Lower lobe of right lung (tissue), 2 donors: ENCODE measurements at regions not wholly inside any gene's neighbourhood (a gene's known extent, or its start where the extent isn't known, plus 50 kb on each side); places are given as distances from the start of the nearest gene placed in this dataset.

Experiments
- ATAC-seq, 2 donors: fragments of 200-7000 bp; cut with Tn5 transposase; one replicate each; pipeline ENCODE4 v1.9.1; 2020 to 2022; ENCODE audit warnings: mild to moderate bottlenecking in 2 of 2, moderate library complexity in 2 of 2
- DNase-seq: peaks from one replicate; pipeline ENCODE4 v3.0.0-alpha.2; 2020
- H3K27ac ChIP-seq: fragments of 200-600 bp; one replicate; pipeline ENCODE4 v1.8.0; 2022
- H3K27me3 ChIP-seq: fragments of 200-600 bp; one replicate; pipeline ENCODE4 v1.8.0; 2022; ENCODE audit warnings: low read depth
- H3K36me3 ChIP-seq: fragments of 200-600 bp; one replicate; pipeline ENCODE4 v1.8.0; 2022; ENCODE audit warnings: mild to moderate bottlenecking
- H3K4me1 ChIP-seq: fragments of 200-600 bp; one replicate; pipeline ENCODE4 v1.8.0; 2022
- H3K4me3 ChIP-seq: fragments of 200-600 bp; one replicate; pipeline ENCODE4 v1.8.0; 2022; ENCODE audit warnings: mild to moderate bottlenecking
- H3K9me3 ChIP-seq: fragments of 200-600 bp; one replicate; pipeline ENCODE4 v1.8.0; 2022
- CTCF ChIP-seq: fragments of 200-600 bp; IDR thresholded peaks from one replicate; pipeline ENCODE4 v1.8.0; 2022; ENCODE audit warnings: antibody characterized with exemption, mild to moderate bottlenecking
- intact Hi-C: fragments of 100-400 bp; cut with DNase I; formaldehyde crosslinking; loops from one replicate; pipeline ENCODE4 v1.11.0; 2022
- donor health status: DM: no; HTN: yes; CAD: no; lungs with severe emphysema.

GRCh38 chr6:106736502-106736901, 107.1 kb downstream of the QRSL1 start:
- H3K27ac ChIP-seq: no peak overlapping the region
- H3K4me1 ChIP-seq: no peaks in the 10 kb centered on the region
- no peaks in the 10 kb centered on the region for H3K36me3 ChIP-seq
- TF ChIP-seq CTCF: no peak
- ATAC-seq (no peak), DNase-seq (no peak)
- H3K27me3 ChIP-seq: no peaks in the 10 kb centered on the region
- intact Hi-C loops: no loop called here
- no peak overlapping the region for H3K4me3 ChIP-seq
- H3K9me3 ChIP-seq: peaks cover 6% of the 10 kb centered on the region

- no peak for ATAC-seq
- Histone ChIP-seq H3K36me3 (no peaks in the 10 kb centered on the region), H3K9me3 (peaks cover 6% of the 10 kb centered on the region), H3K4me1 (no peaks in the 10 kb centered on the region), H3K27ac (no peak overlapping the region), H3K27me3 (no peaks in the 10 kb centered on the region), H3K4me3 (no peak overlapping the region)
- intact Hi-C loops: no loop called here
- no peak for DNase-seq
- no peak for TF ChIP-seq CTCF
These were observed 106.5 kb downstream of the QRSL1 start for GRCh38 chr6:106735828-106736227.

- Histone ChIP-seq H3K27ac (no peak overlapping the region), H3K4me3 (no peak overlapping the region), H3K27me3 (no peaks in the 10 kb centered on the region), H3K4me1 (no peaks in the 10 kb centered on the region), H3K9me3 (peaks cover 6% of the 10 kb centered on the region), H3K36me3 (no peaks in the 10 kb centered on the region)
- ATAC-seq: no peak
- intact Hi-C loops: no loop called here
- TF ChIP-seq CTCF: no peak
- no peak for DNase-seq
These were observed 105.8 kb downstream of the QRSL1 start for GRCh38 chr6:106735136-106735633.

- peaks cover 6% of the 10 kb centered on the region for H3K9me3 ChIP-seq
- no peaks in the 10 kb centered on the region for H3K4me1 ChIP-seq
- no peaks in the 10 kb centered on the region for H3K36me3 ChIP-seq
- no peaks in the 10 kb centered on the region for H3K27me3 ChIP-seq
- no peak overlapping the region for H3K27ac ChIP-seq
- no peak for ATAC-seq
- intact Hi-C loops: no loop called here
- no peak for DNase-seq
- no peak for TF ChIP-seq CTCF
- H3K4me3 ChIP-seq: no peak overlapping the region
These were observed 104.0 kb downstream of the QRSL1 start for GRCh38 chr6:106733386-106733785.

- ATAC-seq (no peak), DNase-seq (no peak)
- no peak for TF ChIP-seq CTCF
- H3K27ac ChIP-seq: no peak overlapping the region
- H3K4me1 ChIP-seq: no peaks in the 10 kb centered on the region
- H3K27me3 ChIP-seq: no peaks in the 10 kb centered on the region
- no peak overlapping the region for H3K4me3 ChIP-seq
- intact Hi-C loops: no loop called here
- no peaks in the 10 kb centered on the region for H3K36me3 ChIP-seq
- H3K9me3 ChIP-seq: peaks cover 6% of the 10 kb centered on the region
These were observed 103.1 kb downstream of the QRSL1 start for GRCh38 chr6:106732376-106732940.

GRCh38 chr6:106731843-106732160, 102.4 kb downstream of the QRSL1 start:
- ATAC-seq (no peak), DNase-seq (no peak)
- intact Hi-C loops: no loop called here
- no peak for TF ChIP-seq CTCF
- Histone ChIP-seq H3K4me1 (no peaks in the 10 kb centered on the region), H3K36me3 (no peaks in the 10 kb centered on the region), H3K27ac (no peak overlapping the region), H3K4me3 (no peak overlapping the region), H3K27me3 (no peaks in the 10 kb centered on the region), H3K9me3 (peaks cover 6% of the 10 kb centered on the region)
